ENCODE measurements at regions not wholly inside any gene's neighbourhood (a gene's known extent, or its start where the extent isn't known, plus 50 kb on each side); places are given as distances from the start of the nearest gene placed in this dataset.

GRCh38 chr10:78540355-78541076 is 506.9 kb downstream of the RPS24 start:
- Histone ChIP-seq H3K4me3 (ENCODE audit: low read depth, low read length) (no peak overlapping the region), H3K9ac (ENCODE audit: low read depth, low read length) (no peak overlapping the region), H3K36me3 (ENCODE audit: control insufficient read depth, insufficient read depth, low read length) (no peaks in the 10 kb centered on the region), H3K4me1 (ENCODE audit: control insufficient read depth, insufficient read depth, low read length) (no peaks in the 10 kb centered on the region), H3K9me3 (ENCODE audit: control insufficient read depth, insufficient read depth, low read length) (no peaks in the 10 kb centered on the region), H3K27me3 (ENCODE audit: control insufficient read depth, insufficient read depth, low read length) (peaks cover 3% of the 10 kb centered on the region)

- Histone ChIP-seq H3K9me3 (ENCODE audit: control insufficient read depth, insufficient read depth, low read length) (no peaks in the 10 kb centered on the region), H3K9ac (ENCODE audit: low read depth, low read length) (no peak overlapping the region), H3K4me3 (ENCODE audit: low read depth, low read length) (no peak overlapping the region), H3K4me1 (ENCODE audit: control insufficient read depth, insufficient read depth, low read length) (no peaks in the 10 kb centered on the region), H3K36me3 (ENCODE audit: control insufficient read depth, insufficient read depth, low read length) (no peaks in the 10 kb centered on the region), H3K27me3 (ENCODE audit: control insufficient read depth, insufficient read depth, low read length) (peaks cover 3% of the 10 kb centered on the region)
Measured at GRCh38 chr10:78541481-78542140, 507.9 kb downstream of the RPS24 start.

- Histone ChIP-seq H3K9ac (ENCODE audit: low read depth, low read length) (no peak overlapping the region), H3K9me3 (ENCODE audit: control insufficient read depth, insufficient read depth, low read length) (no peaks in the 10 kb centered on the region), H3K4me1 (ENCODE audit: control insufficient read depth, insufficient read depth, low read length) (no peaks in the 10 kb centered on the region), H3K27me3 (ENCODE audit: control insufficient read depth, insufficient read depth, low read length) (peaks cover 3% of the 10 kb centered on the region), H3K4me3 (ENCODE audit: low read depth, low read length) (no peak overlapping the region), H3K36me3 (ENCODE audit: control insufficient read depth, insufficient read depth, low read length) (no peaks in the 10 kb centered on the region)
Measured at GRCh38 chr10:78542141-78542489, 508.5 kb downstream of the RPS24 start.

GRCh38 chr10:78542521-78542920 is 508.9 kb downstream of the RPS24 start:
- Histone ChIP-seq H3K27me3 (ENCODE audit: control insufficient read depth, insufficient read depth, low read length) (peaks cover 3% of the 10 kb centered on the region), H3K4me3 (ENCODE audit: low read depth, low read length) (no peak overlapping the region), H3K4me1 (ENCODE audit: control insufficient read depth, insufficient read depth, low read length) (no peaks in the 10 kb centered on the region), H3K9ac (ENCODE audit: low read depth, low read length) (no peak overlapping the region), H3K9me3 (ENCODE audit: control insufficient read depth, insufficient read depth, low read length) (no peaks in the 10 kb centered on the region), H3K36me3 (ENCODE audit: control insufficient read depth, insufficient read depth, low read length) (no peaks in the 10 kb centered on the region)

DNA sequence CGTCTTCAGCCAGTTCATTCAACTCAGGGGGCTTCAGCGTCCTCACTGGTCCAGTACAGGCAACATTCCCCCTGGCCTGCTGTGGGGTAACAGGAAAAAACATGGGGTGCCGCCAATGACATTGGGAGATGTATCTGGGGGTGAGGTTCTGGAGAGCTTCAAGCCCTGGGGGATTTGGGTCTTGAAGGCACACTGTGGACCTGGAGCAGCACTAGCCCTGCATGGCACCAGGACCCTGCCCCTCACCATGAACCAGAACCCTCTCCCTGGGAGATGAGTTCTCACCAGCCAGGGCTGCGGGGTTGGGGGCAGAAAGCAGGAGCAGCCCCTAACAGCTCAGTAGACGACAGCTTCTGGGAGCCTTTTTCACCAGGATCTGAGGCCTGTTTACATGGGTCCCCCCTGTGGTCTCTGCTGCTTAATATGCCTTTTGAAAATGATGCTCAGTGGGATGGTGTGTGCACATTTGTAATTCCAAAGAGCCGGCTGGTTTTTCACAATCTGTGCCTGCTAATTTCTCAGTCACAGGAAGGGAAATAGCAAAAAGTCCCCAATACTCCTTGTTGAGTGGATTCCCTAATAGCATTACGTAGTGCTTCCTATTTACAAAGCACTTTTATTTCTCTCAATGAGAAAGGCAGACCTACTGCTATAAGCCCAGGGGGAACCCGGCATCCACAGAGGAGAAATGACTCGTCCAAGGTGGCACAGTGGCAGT is 509.5 kb downstream of the RPS24 start:
- Histone ChIP-seq H3K4me1 (ENCODE audit: control insufficient read depth, insufficient read depth, low read length) (no peaks in the 10 kb centered on the region), H3K9ac (ENCODE audit: low read depth, low read length) (no peak overlapping the region), H3K36me3 (ENCODE audit: control insufficient read depth, insufficient read depth, low read length) (no peaks in the 10 kb centered on the region), H3K4me3 (ENCODE audit: low read depth, low read length) (no peak overlapping the region), H3K27me3 (ENCODE audit: control insufficient read depth, insufficient read depth, low read length) (peaks cover 4% of the 10 kb centered on the region), H3K9me3 (ENCODE audit: control insufficient read depth, insufficient read depth, low read length) (no peaks in the 10 kb centered on the region)

- H3K36me3 ChIP-seq (ENCODE audit: control insufficient read depth, insufficient read depth, low read length), result no peaks in the 10 kb centered on the region
- H3K4me1 ChIP-seq (ENCODE audit: control insufficient read depth, insufficient read depth, low read length), result no peaks in the 10 kb centered on the region
- H3K9me3 ChIP-seq (ENCODE audit: control insufficient read depth, insufficient read depth, low read length), result no peaks in the 10 kb centered on the region
- H3K9ac ChIP-seq (ENCODE audit: low read depth, low read length), result no peak overlapping the region
- H3K4me3 ChIP-seq (ENCODE audit: low read depth, low read length), result no peak overlapping the region
- peaks cover 8% of the 10 kb centered on the region for H3K27me3 ChIP-seq (ENCODE audit: control insufficient read depth, insufficient read depth, low read length)
Measured at GRCh38 chr10:78543749-78544362, 510.2 kb downstream of the RPS24 start.

DNA sequence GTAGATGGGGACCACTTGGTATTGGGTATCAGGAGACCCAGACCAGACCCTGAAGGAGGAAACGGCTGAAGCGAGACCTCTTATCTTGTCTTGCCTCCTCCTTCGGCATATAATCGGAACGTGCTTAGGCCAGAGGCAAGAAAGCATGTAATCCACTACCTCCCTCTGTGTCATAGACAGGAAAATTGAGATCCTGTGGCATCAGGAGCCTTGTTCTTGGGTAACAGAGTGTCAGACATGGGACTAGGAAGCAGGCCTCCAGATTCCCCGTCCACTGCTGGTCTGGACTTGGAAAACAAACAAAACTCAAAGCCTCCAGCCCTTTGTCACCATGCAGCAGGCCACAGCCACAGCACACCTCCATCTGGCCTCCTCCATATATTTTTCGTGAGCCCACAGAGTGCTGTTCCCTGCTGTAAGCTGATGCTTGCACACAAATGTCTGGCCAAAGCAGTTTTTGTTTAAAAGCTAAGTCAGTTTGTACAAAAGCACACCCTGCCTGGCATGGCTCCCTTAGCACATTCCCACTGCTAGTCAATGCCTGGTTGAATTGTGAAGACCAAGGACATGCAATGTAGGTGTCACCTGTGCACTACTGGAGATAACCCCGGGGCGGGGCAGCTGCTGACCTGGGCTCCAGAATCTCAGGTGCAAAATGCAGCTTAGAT is 510.9 kb downstream of the RPS24 start:
- Histone ChIP-seq H3K9me3 (ENCODE audit: control insufficient read depth, insufficient read depth, low read length) (no peaks in the 10 kb centered on the region), H3K9ac (ENCODE audit: low read depth, low read length) (no peak overlapping the region), H3K36me3 (ENCODE audit: control insufficient read depth, insufficient read depth, low read length) (no peaks in the 10 kb centered on the region), H3K27me3 (ENCODE audit: control insufficient read depth, insufficient read depth, low read length) (peaks cover 10% of the 10 kb centered on the region), H3K4me3 (ENCODE audit: low read depth, low read length) (no peak overlapping the region), H3K4me1 (ENCODE audit: control insufficient read depth, insufficient read depth, low read length) (no peaks in the 10 kb centered on the region)

GRCh38 chr10:78545756-78546155 is 512.1 kb downstream of the RPS24 start:
- Histone ChIP-seq H3K4me1 (ENCODE audit: control insufficient read depth, insufficient read depth, low read length) (peaks cover 3% of the 10 kb centered on the region), H3K36me3 (ENCODE audit: control insufficient read depth, insufficient read depth, low read length) (no peaks in the 10 kb centered on the region), H3K27me3 (ENCODE audit: control insufficient read depth, insufficient read depth, low read length) (peaks cover 15% of the 10 kb centered on the region), H3K9ac (ENCODE audit: low read depth, low read length) (no peak overlapping the region), H3K9me3 (ENCODE audit: control insufficient read depth, insufficient read depth, low read length) (no peaks in the 10 kb centered on the region), H3K4me3 (ENCODE audit: low read depth, low read length) (no peak overlapping the region)

DNA sequence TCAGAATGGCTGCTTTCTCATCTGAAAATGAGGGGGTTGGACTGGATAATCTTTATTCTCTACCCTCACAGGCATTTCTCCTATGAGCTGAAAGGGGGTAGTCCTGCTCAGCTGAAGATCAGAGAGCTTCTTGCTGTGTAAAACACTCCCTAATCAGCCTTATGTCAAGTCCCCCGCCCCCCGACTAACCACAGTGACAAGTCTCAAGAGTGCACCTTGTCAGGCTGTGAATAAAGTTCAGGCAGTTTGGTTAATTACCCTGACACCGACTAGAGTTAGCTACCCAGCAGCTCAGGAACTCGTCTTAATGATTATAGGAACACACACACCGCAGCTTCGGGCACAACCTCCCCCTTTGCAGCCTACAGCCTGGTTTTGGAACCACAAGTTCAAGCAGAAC is 513.7 kb downstream of the RPS24 start:
- no peaks in the 10 kb centered on the region for H3K9me3 ChIP-seq (ENCODE audit: control insufficient read depth, insufficient read depth, low read length)
- H3K9ac ChIP-seq (ENCODE audit: low read depth, low read length), result no peak overlapping the region
- peaks cover 15% of the 10 kb centered on the region for H3K4me1 ChIP-seq (ENCODE audit: control insufficient read depth, insufficient read depth, low read length)
- no peak overlapping the region for H3K4me3 ChIP-seq (ENCODE audit: low read depth, low read length)
- no peaks in the 10 kb centered on the region for H3K36me3 ChIP-seq (ENCODE audit: control insufficient read depth, insufficient read depth, low read length)
- peaks cover 13% of the 10 kb centered on the region for H3K27me3 ChIP-seq (ENCODE audit: control insufficient read depth, insufficient read depth, low read length)

GRCh38 chr10:78547905-78548304 is 514.2 kb downstream of the RPS24 start:
- no peaks in the 10 kb centered on the region for H3K9me3 ChIP-seq (ENCODE audit: control insufficient read depth, insufficient read depth, low read length)
- H3K9ac ChIP-seq (ENCODE audit: low read depth, low read length), result no peak overlapping the region
- no peaks in the 10 kb centered on the region for H3K36me3 ChIP-seq (ENCODE audit: control insufficient read depth, insufficient read depth, low read length)
- H3K27me3 ChIP-seq (ENCODE audit: control insufficient read depth, insufficient read depth, low read length), result peaks cover 13% of the 10 kb centered on the region
- no peak overlapping the region for H3K4me3 ChIP-seq (ENCODE audit: low read depth, low read length)
- H3K4me1 ChIP-seq (ENCODE audit: control insufficient read depth, insufficient read depth, low read length), result peaks cover 15% of the 10 kb centered on the region

DNA sequence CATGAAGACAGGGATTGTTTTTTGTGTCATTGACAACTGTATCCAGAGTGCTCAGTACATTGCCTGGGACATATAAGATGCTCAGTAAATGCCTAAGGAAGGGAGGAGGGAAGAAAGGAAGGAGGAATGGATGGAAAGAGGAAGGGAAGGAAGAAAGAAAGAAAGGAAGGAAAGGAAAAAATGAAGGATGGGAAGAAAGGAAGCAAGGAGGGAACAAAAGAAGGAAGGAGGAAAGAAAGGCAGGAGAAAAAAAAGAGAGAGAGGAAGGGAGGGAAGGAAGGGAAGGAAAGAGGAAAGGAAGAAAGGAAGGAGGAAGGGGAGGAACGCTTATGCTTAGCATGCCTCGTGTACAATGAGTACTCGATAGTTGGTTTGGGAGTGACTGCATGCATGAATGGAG is 514.7 kb downstream of the RPS24 start:
- Histone ChIP-seq H3K9me3 (ENCODE audit: control insufficient read depth, insufficient read depth, low read length) (no peaks in the 10 kb centered on the region), H3K36me3 (ENCODE audit: control insufficient read depth, insufficient read depth, low read length) (no peaks in the 10 kb centered on the region), H3K4me1 (ENCODE audit: control insufficient read depth, insufficient read depth, low read length) (peaks cover 15% of the 10 kb centered on the region), H3K9ac (ENCODE audit: low read depth, low read length) (no peak overlapping the region), H3K4me3 (ENCODE audit: low read depth, low read length) (no peak overlapping the region), H3K27me3 (ENCODE audit: control insufficient read depth, insufficient read depth, low read length) (peaks cover 13% of the 10 kb centered on the region)
